C4-2B (cell line): ENCODE measurements at regions not wholly inside any gene's neighbourhood (a gene's known extent, or its start where the extent isn't known, plus 50 kb on each side); places are given as distances from the start of the nearest gene placed in this dataset.

Experiments used
- H3K27ac ChIP-seq: fragments of 450-650 bp; 2 replicates; pipeline ENCODE4 v1.5.1; 2017
- CTCF ChIP-seq: fragments of 450-650 bp; conservative IDR thresholded peaks from 2 replicates; pipeline ENCODE4 v1.5.1; 2017; ENCODE audit warnings: mild to moderate bottlenecking
- ZFX ChIP-seq: fragments of 450-650 bp; IDR thresholded peaks from 2 replicates; pipeline ENCODE4 v1.6.1; 2017

DNA sequence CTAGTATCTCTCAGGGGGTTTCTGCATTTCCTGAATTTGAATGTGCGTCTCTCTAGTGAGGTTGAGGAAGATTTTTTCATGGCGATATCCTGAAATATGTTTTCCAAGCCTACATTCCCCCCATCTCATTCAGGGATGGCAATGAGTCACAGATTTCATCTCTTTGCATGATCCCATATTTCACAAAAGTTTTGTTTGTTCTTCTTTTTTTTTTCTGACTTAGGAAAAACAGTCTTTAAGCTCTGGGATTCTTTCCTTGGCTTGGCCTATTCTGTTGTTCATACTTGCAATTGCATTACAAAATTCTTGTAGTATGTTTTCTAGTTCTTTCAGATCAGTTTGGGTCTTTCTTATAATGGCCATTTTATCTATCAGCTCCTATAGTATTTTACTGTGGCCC, 136.5 kb downstream of the DSEL start:
- no peak overlapping the region for H3K27ac ChIP-seq
- TF ChIP-seq ZFX (no peak), CTCF (no peak)

GRCh38 chr18:67376372-67376771, 140.1 kb downstream of the DSEL start:
- H3K27ac ChIP-seq, result no peak overlapping the region
- TF ChIP-seq ZFX (no peak), CTCF (no peak)

GRCh38 chr18:67373636-67374035, 142.9 kb downstream of the DSEL start:
- no peak overlapping the region for H3K27ac ChIP-seq
- TF ChIP-seq CTCF (no peak), ZFX (no peak)

GRCh38 chr18:67367540-67367939, 149.0 kb downstream of the DSEL start:
- TF ChIP-seq ZFX (no peak), CTCF (no peak)
- H3K27ac ChIP-seq, result no peak overlapping the region

- TF ChIP-seq CTCF, result no peak
- no peak for TF ChIP-seq ZFX
- H3K27ac ChIP-seq, result no peak overlapping the region
Measured at GRCh38 chr18:67363694-67364093, 152.8 kb downstream of the DSEL start.

- TF ChIP-seq ZFX, result no peak
- TF ChIP-seq CTCF, result no peak
- no peak overlapping the region for H3K27ac ChIP-seq
Measured at GRCh38 chr18:67362906-67363305, 153.6 kb downstream of the DSEL start.

DNA sequence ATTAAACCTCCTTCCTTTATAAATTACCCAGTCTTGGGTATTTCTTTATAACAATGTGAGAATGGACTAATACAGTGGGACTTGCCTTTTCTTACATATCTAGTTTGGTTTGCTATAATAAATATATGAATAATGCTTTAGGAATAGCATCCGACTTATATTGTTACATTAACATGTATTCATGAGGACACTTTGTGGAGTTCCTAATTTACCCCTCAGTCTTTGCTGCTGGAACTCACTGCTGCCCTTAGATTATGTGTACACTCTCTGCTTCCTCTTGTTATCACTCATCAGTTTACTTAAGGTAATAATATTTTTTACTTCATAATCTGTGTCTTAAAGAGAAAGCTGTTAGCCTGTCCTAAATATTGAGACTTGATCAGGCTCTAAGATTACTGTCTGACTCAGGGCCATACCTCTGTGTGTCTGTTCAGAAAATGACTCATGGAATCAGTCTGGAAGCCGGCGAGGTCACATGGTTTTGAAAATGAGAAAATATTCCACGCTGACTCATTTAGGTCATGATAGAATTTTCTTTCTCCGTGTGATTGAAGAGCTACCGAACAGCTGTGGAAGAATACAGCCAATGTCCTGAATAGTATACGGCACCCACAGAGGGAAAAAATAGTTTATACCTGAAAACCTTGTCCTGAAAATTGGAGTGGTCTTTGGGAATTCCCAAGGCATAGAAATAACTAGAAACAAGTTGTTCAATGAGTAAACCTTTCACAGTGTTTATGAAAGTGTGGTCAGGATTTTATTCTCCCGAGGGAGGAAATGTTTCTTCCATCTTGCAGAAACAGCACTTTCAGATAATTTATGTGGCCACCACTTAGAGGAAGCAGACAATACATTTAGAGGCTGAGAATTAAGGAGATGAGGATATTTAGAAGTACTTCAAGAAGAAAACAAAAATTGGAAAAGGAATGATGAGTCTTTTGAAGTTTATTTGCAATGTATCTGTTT, 156.4 kb downstream of the DSEL start:
- TF ChIP-seq ZFX, result no peak
- TF ChIP-seq CTCF, result no peak
- H3K27ac ChIP-seq, result no peak overlapping the region
